ENCODE measurements at regions not wholly inside any gene's neighbourhood (a gene's known extent, or its start where the extent isn't known, plus 50 kb on each side); places are given as distances from the start of the nearest gene placed in this dataset.

GRCh38 chr3:6468589-6468988 is 392.3 kb upstream of the GRM7 start:
- H3K9ac ChIP-seq (replicated peaks; ENCODE audit: extremely low read depth, insufficient read depth, low read length): no peak overlapping the region
- H3K4me3 ChIP-seq (replicated peaks in 1 of 3; ENCODE audit: insufficient read depth in 1 of 3, low read depth in 1 of 3, low read length in 3 of 3): no peak overlapping the region
- intact Hi-C loops (cut with micrococcal nuclease): no loop called here
- no peak overlapping the region for H3K27ac ChIP-seq (ENCODE audit: insufficient read depth, low read depth, low read length)
- H3K9me3 ChIP-seq (replicated peaks; ENCODE audit: control insufficient read depth, insufficient read depth, low read length): no peaks in the 10 kb centered on the region
- no TSS peak for BruUV-seq (replicated peaks)
- no peak for TF ChIP-seq CTCF (IDR thresholded peaks at IDR 0.05; ENCODE audit: extremely low read depth in 1 of 2, insufficient read depth in 1 of 2, low read depth in 1 of 2, low read length in 2 of 2)
- TF ChIP-seq MYC (IDR thresholded peaks at IDR 0.05; ENCODE audit: low read depth, low read length): no peak
- TF ChIP-seq FOS (IDR thresholded peaks at IDR 0.05; ENCODE audit: borderline replicate concordance, insufficient read depth, low read length): no peak
- TF ChIP-seq POLR2AphosphoS5 (IDR thresholded peaks at IDR 0.05; ENCODE audit: insufficient read depth, low read depth, low read length): no peak
- TF ChIP-seq, protein P1, sequence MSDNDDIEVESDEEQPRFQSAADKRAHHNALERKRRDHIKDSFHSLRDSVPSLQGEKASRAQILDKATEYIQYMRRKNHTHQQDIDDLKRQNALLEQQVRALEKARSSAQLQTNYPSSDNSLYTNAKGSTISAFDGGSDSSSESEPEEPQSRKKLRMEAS (IDR thresholded peaks at IDR 0.05; ENCODE audit: insufficient read depth, insufficient read length): no peak
- TF ChIP-seq JUN (IDR thresholded peaks at IDR 0.05; ENCODE audit: borderline replicate concordance, insufficient read depth, insufficient read length, low read depth): no peak
- no peak for TF ChIP-seq POLR2A (IDR thresholded peaks at IDR 0.05; ENCODE audit: low read depth, low read length)
- no peak for TF ChIP-seq GATA2 (IDR thresholded peaks at IDR 0.05; ENCODE audit: insufficient read depth, insufficient read length, low read depth, low read length)
- no peak for TF ChIP-seq EZH2 (IDR thresholded peaks at IDR 0.05; ENCODE audit: borderline replicate concordance, low read depth, low read length, severe bottlenecking)
- no peaks in the 10 kb centered on the region for H3K4me1 ChIP-seq (ENCODE audit: control insufficient read depth, extremely low read depth, insufficient read depth, low read length)
- no peaks in the 10 kb centered on the region for H3K27me3 ChIP-seq (ENCODE audit: control insufficient read depth in 2 of 2, insufficient read depth in 2 of 2, low read length in 2 of 2)
- H3K79me2 ChIP-seq (ENCODE audit: control insufficient read depth, insufficient read depth, low read length): no peaks in the 10 kb centered on the region
- ChIA-PET POLR2A (no interaction called here), CTCF (no interaction called here)
- no peak for FAIRE-seq
- dilution Hi-C loops (cut with MboI; ENCODE audit: extremely low pct_ligation_motif_present, low sequenced_read_pairs): no loop called here
- no peak for DNase-seq (ENCODE audit: low read depth, low spot score)
- no peaks in the 10 kb centered on the region for H3K36me3 ChIP-seq (ENCODE audit: control insufficient read depth in 2 of 2, extremely low read depth in 1 of 2, insufficient read depth in 2 of 2, low read length in 2 of 2)
- no peak overlapping the region for H2AFZ ChIP-seq (ENCODE audit: low read depth, low read length)
- H3K4me2 ChIP-seq (ENCODE audit: insufficient read depth, low read length): no peak overlapping the region
- no peaks in the 10 kb centered on the region for H4K20me1 ChIP-seq (replicated peaks; ENCODE audit: control insufficient read depth, extremely low read depth, insufficient read depth, low read length)
- no peaks in the 10 kb centered on the region for H3K9me1 ChIP-seq (replicated peaks; ENCODE audit: control insufficient read depth, extremely low read depth, insufficient read depth, low read length)

All from endothelial cell of umbilical vein (primary cell).